H1 (cell line): ENCODE measurements at regions not wholly inside any gene's neighbourhood (a gene's known extent, or its start where the extent isn't known, plus 50 kb on each side); places are given as distances from the start of the nearest gene placed in this dataset.

Experiments
- GABPA ChIP-seq: IDR thresholded peaks from 2 replicates; pipeline ENCODE4 v1.6.1; 2011; ENCODE audit warnings: mild to moderate bottlenecking, low read length, moderate library complexity, borderline replicate concordance; ENCODE audit not compliant: insufficient read depth
- KDM1A ChIP-seq: fragments of 200-600, 300-600 bp; sonication (generic); IDR thresholded peaks from 2 replicates; pipeline ENCODE4 v1.7.1; 2016; ENCODE audit warnings: mild to moderate bottlenecking, low read length, borderline replicate concordance
- NRF1 ChIP-seq: IDR thresholded peaks from 2 replicates; pipeline ENCODE4 v1.6.1; 2011; ENCODE audit warnings: mild to moderate bottlenecking, low read depth, low read length, improper control_type of control experiment
- PHF8 ChIP-seq: fragments of 200-600 bp; sonication (generic); conservative IDR thresholded peaks from 2 replicates; pipeline ENCODE4 v1.7.1; 2012; ENCODE audit warnings: low read depth, mild to moderate bottlenecking, inconsistent platforms, low read length, moderate library complexity
- POLR2AphosphoS5 ChIP-seq: IDR thresholded peaks from 2 replicates; pipeline ENCODE4 v1.6.1; 2011; ENCODE audit warnings: low read depth, low read length
- RAD21 ChIP-seq, 2 experiments: IDR thresholded peaks in 1 of 2; conservative IDR thresholded peaks in 1 of 2; 2 replicates each; pipeline ENCODE4 v1.6.1; 2011; ENCODE audit warnings: low read depth in 2 of 2, low read length in 2 of 2, improper control_type of control experiment in 1 of 2, inconsistent platforms in 1 of 2, mild to moderate bottlenecking in 1 of 2, moderate library complexity in 1 of 2
- RFX5 ChIP-seq: IDR thresholded peaks from 2 replicates; pipeline ENCODE4 v1.6.1; 2011; ENCODE audit warnings: low read depth, low read length, improper control_type of control experiment, borderline replicate concordance
- TBP ChIP-seq: IDR thresholded peaks from 2 replicates; pipeline ENCODE4 v1.6.1; 2011; ENCODE audit warnings: low read depth, low read length, improper control_type of control experiment
- TCF12 ChIP-seq: IDR thresholded peaks from 2 replicates; pipeline ENCODE4 v1.6.1; 2011; ENCODE audit warnings: low read depth, mild to moderate bottlenecking, low read length
- TF ChIP-seq, protein P1 (sequence below), 3 experiments: IDR thresholded peaks; 1 replicate in 2 of 3; 2 replicates in 1 of 3; pipeline versions ENCODE4 v1.5.1 to v1.6.1; 2011; ENCODE audit warnings: low read length in 3 of 3, mild to moderate bottlenecking in 3 of 3, inconsistent platforms in 2 of 3, low read depth in 1 of 3, moderate library complexity in 1 of 3; ENCODE audit not compliant: insufficient read depth in 1 of 3; ENCODE audit errors: control extremely low read depth in 1 of 3
- TF ChIP-seq, protein P2 (sequence below): IDR thresholded peaks from 2 replicates; pipeline ENCODE4 v1.6.1; 2011; ENCODE audit warnings: low read depth, mild to moderate bottlenecking, low read length; ENCODE audit not compliant: insufficient read depth

- TF ChIP-seq GABPA (no peak), POLR2AphosphoS5 (no peak), RAD21 (IDR thresholded peaks at IDR 0.05 in 1 of 2, conservative IDR thresholded peaks at IDR 0.05 in 1 of 2; ENCODE audit: low read depth in 2 of 2, low read length in 2 of 2) (no peak), KDM1A (no peak), NRF1 (no peak), RFX5 (no peak), PHF8 (no peak), TBP (no peak), TCF12 (no peak)
- TF ChIP-seq, protein P1, sequence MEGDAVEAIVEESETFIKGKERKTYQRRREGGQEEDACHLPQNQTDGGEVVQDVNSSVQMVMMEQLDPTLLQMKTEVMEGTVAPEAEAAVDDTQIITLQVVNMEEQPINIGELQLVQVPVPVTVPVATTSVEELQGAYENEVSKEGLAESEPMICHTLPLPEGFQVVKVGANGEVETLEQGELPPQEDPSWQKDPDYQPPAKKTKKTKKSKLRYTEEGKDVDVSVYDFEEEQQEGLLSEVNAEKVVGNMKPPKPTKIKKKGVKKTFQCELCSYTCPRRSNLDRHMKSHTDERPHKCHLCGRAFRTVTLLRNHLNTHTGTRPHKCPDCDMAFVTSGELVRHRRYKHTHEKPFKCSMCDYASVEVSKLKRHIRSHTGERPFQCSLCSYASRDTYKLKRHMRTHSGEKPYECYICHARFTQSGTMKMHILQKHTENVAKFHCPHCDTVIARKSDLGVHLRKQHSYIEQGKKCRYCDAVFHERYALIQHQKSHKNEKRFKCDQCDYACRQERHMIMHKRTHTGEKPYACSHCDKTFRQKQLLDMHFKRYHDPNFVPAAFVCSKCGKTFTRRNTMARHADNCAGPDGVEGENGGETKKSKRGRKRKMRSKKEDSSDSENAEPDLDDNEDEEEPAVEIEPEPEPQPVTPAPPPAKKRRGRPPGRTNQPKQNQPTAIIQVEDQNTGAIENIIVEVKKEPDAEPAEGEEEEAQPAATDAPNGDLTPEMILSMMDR (IDR thresholded peaks at IDR 0.05; ENCODE audit: control extremely low read depth in 1 of 3, insufficient read depth in 1 of 3, low read depth in 1 of 3, low read length in 3 of 3), result no peak
- TF ChIP-seq, protein P2, sequence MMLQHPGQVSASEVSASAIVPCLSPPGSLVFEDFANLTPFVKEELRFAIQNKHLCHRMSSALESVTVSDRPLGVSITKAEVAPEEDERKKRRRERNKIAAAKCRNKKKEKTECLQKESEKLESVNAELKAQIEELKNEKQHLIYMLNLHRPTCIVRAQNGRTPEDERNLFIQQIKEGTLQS, result no peak
Measured at GRCh38 chr17:5775098-5775497, 190.8 kb upstream of the NLRP1 start.
